Vagina (tissue), 2 donors: ENCODE measurements at regions not wholly inside any gene's neighbourhood (a gene's known extent, or its start where the extent isn't known, plus 50 kb on each side); places are given as distances from the start of the nearest gene placed in this dataset.

Experiments
- POLR2A ChIP-seq, 2 donors: fragments of 450-650 bp; IDR thresholded peaks; one replicate each; pipeline ENCODE4 v1.6.1; 2017; ENCODE audit warnings: antibody characterized with exemption in 2 of 2, mild to moderate bottlenecking in 2 of 2, moderate library complexity in 2 of 2
- TF ChIP-seq, protein P1 (sequence below), 3 experiments: fragments of 450-650 bp in 2 of 3; fragments of 200-600 bp in 1 of 3; sonication (generic) in 1 of 3; IDR thresholded peaks; one replicate each; pipeline ENCODE4 v1.5.1; 2017 to 2019; ENCODE audit warnings: antibody characterized with exemption in 3 of 3, mild to moderate bottlenecking in 2 of 3, moderate library complexity in 2 of 3

DNA sequence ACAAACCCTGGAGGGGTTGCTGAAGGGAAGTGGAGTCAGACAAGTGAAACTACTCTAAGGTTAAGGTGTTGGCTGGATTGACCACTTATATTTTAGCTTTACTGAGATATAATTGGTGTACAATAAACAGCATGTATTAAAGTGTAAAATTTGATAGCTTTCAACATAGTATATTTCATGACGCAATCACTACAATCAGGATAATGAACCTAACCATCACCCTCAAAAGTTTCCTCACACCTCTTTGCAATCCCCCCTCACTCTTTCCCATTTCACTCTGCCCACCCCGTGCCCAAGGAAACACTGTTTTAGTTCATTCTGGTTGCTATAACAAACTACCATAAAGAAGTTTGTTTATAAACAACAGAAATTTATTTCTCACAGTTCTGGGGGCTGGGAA, 508.0 kb downstream of the FGF9 start:
- no peak for TF ChIP-seq POLR2A (IDR thresholded peaks at IDR 0.05)
- TF ChIP-seq, protein P1, sequence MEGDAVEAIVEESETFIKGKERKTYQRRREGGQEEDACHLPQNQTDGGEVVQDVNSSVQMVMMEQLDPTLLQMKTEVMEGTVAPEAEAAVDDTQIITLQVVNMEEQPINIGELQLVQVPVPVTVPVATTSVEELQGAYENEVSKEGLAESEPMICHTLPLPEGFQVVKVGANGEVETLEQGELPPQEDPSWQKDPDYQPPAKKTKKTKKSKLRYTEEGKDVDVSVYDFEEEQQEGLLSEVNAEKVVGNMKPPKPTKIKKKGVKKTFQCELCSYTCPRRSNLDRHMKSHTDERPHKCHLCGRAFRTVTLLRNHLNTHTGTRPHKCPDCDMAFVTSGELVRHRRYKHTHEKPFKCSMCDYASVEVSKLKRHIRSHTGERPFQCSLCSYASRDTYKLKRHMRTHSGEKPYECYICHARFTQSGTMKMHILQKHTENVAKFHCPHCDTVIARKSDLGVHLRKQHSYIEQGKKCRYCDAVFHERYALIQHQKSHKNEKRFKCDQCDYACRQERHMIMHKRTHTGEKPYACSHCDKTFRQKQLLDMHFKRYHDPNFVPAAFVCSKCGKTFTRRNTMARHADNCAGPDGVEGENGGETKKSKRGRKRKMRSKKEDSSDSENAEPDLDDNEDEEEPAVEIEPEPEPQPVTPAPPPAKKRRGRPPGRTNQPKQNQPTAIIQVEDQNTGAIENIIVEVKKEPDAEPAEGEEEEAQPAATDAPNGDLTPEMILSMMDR (IDR thresholded peaks at IDR 0.05) = no peak
